ENCODE measurements at regions not wholly inside any gene's neighbourhood (a gene's known extent, or its start where the extent isn't known, plus 50 kb on each side); places are given as distances from the start of the nearest gene placed in this dataset.

- no peak for DNase-seq (ENCODE audit: low spot score)
These were observed 135.8 kb upstream of the GPC1 start for GRCh38 chr2:240299710-240300068.

GRCh38 chr2:240300261-240300821, 135.1 kb upstream of the GPC1 start:
- DNase-seq (ENCODE audit: low spot score) = no peak
- TF ChIP-seq CTCF (IDR thresholded peaks at IDR 0.05; ENCODE audit: extremely low read depth, missing control alignments) = no peak

More at GRCh38 chr2:240299710-240300068, 135.8 kb upstream of the GPC1 start:
- TF ChIP-seq CTCF (IDR thresholded peaks at IDR 0.05; ENCODE audit: extremely low read depth, missing control alignments) = no peak

GRCh38 chr2:240300840-240301239, 134.6 kb upstream of the GPC1 start:
- no peak for DNase-seq (ENCODE audit: low spot score)
- no peak for TF ChIP-seq CTCF (IDR thresholded peaks at IDR 0.05; ENCODE audit: extremely low read depth, missing control alignments)

GRCh38 chr2:240301256-240301795, 134.1 kb upstream of the GPC1 start:
- no peak for TF ChIP-seq CTCF (IDR thresholded peaks at IDR 0.05; ENCODE audit: extremely low read depth, missing control alignments)
- DNase-seq (ENCODE audit: low spot score) = no peak

- no peak for DNase-seq (ENCODE audit: low spot score)
- TF ChIP-seq CTCF (IDR thresholded peaks at IDR 0.05; ENCODE audit: extremely low read depth, missing control alignments) = no peak
These were observed 133.4 kb upstream of the GPC1 start for GRCh38 chr2:240302041-240302440.

GRCh38 chr2:240302933-240303595, 132.4 kb upstream of the GPC1 start:
- no peak for TF ChIP-seq CTCF (IDR thresholded peaks at IDR 0.05; ENCODE audit: extremely low read depth, missing control alignments)
- DNase-seq (ENCODE audit: low spot score) = no peak

GRCh38 chr2:240303896-240304745, 131.3 kb upstream of the GPC1 start:
- no peak for DNase-seq (ENCODE audit: low spot score)
- TF ChIP-seq CTCF (IDR thresholded peaks at IDR 0.05; ENCODE audit: extremely low read depth, missing control alignments) = no peak
